H1 (cell line): ENCODE measurements at regions not wholly inside any gene's neighbourhood (a gene's known extent, or its start where the extent isn't known, plus 50 kb on each side); places are given as distances from the start of the nearest gene placed in this dataset.

Source experiments
- CTCF ChIA-PET: fragments of 300-600 bp; sonication (Branson Sonifier 250); formaldehyde crosslinking; loops from one replicate; lab custom pipeline; 2021; ENCODE audit not compliant: partially characterized antibody; lab: Charles Lee
- POLR2A ChIA-PET: fragments of 300-600 bp; sonication (Branson Sonifier 250); formaldehyde crosslinking; loops from one replicate; lab custom pipeline; 2021; ENCODE audit warnings: inconsistent platforms; ENCODE audit not compliant: partially characterized antibody; lab: Charles Lee
- DNase-seq, 2 experiments: peaks; one replicate each; pipeline versions ENCODE4 v3.0.0 to v3.0.0-alpha.2; 2010 to 2022; ENCODE audit warnings: low spot score in 2 of 2, low read depth in 1 of 2, mixed read lengths in 1 of 2
- FAIRE-seq: peaks from 2 replicates; lab custom pipeline; 2011; peaks lifted over from hg19 to GRCh38; lab: Jason Lieb, UNC
- H2AFZ ChIP-seq: 2 replicates; pipeline ENCODE4 v1.8.1; 2012; ENCODE audit warnings: low read length, inconsistent platforms
- H2AK5ac ChIP-seq: 2 replicates; pipeline ENCODE4 v1.6.1; 2013; ENCODE audit warnings: low read depth, low read length
- H2BK120ac ChIP-seq: replicated peaks from 2 replicates; pipeline ENCODE3; 2013; ENCODE audit warnings: low read depth, low read length, inconsistent platforms
- H2BK12ac ChIP-seq: 2 replicates; pipeline ENCODE4 v1.6.1; 2013; ENCODE audit warnings: low read depth, low read length
- H2BK15ac ChIP-seq: 2 replicates; pipeline ENCODE4 v1.6.1; 2013; ENCODE audit warnings: low read length
- H2BK20ac ChIP-seq: 2 replicates; pipeline ENCODE4 v1.6.1; 2013; ENCODE audit warnings: low read length
- H2BK5ac ChIP-seq: 2 replicates; pipeline ENCODE4 v1.6.1; 2013; ENCODE audit warnings: low read depth, low read length
- H3K14ac ChIP-seq: 2 replicates; pipeline ENCODE4 v1.6.1; 2013; ENCODE audit warnings: inconsistent platforms; ENCODE audit not compliant: insufficient read length
- H3K18ac ChIP-seq: 2 replicates; pipeline ENCODE4 v1.6.1; 2013; ENCODE audit warnings: low read length; ENCODE audit errors: extremely low read depth
- H3K23ac ChIP-seq: 2 replicates; pipeline ENCODE4 v1.6.1; 2013; ENCODE audit warnings: inconsistent platforms; ENCODE audit not compliant: insufficient read length
- H3K23me2 ChIP-seq: 2 replicates; pipeline ENCODE4 v1.6.1; 2013; ENCODE audit warnings: low read depth, low read length
- H3K27ac ChIP-seq: 2 replicates; pipeline ENCODE4 v1.6.1; 2011; ENCODE audit warnings: low read depth, low read length, inconsistent platforms
- H3K27me3 ChIP-seq, 4 experiments: replicated peaks in 1 of 4; 1 replicate in 1 of 4; 2 replicates in 3 of 4; pipeline versions ENCODE4 v1.6.1 to v1.8.1; 2011 to 2013; ENCODE audit warnings: low read length in 3 of 4, mild to moderate bottlenecking in 3 of 4, inconsistent platforms in 2 of 4, mixed read lengths in 2 of 4, moderate library complexity in 1 of 4; ENCODE audit not compliant: control insufficient read depth in 3 of 4, insufficient read depth in 3 of 4; ENCODE audit errors: extremely low read depth in 1 of 4
- H3K36me3 ChIP-seq, 4 experiments: 2 replicates each; pipeline versions ENCODE4 v1.6.1 to v1.8.1; 2011 to 2013; ENCODE audit warnings: mild to moderate bottlenecking in 4 of 4, low read length in 3 of 4, moderate library complexity in 2 of 4, control low read depth in 1 of 4, inconsistent platforms in 1 of 4; ENCODE audit not compliant: insufficient read depth in 4 of 4, control insufficient read depth in 2 of 4
- H3K4ac ChIP-seq: replicated peaks from 2 replicates; pipeline ENCODE3; 2013; ENCODE audit warnings: low read length, low read depth, mixed read lengths, inconsistent platforms; ENCODE audit not compliant: insufficient read length
- H3K4me1 ChIP-seq, 4 experiments: replicated peaks in 1 of 4; 1 replicate in 1 of 4; 2 replicates in 3 of 4; pipeline versions ENCODE4 v1.6.1 to v1.8.1; 2011 to 2013; ENCODE audit warnings: low read length in 3 of 4, inconsistent platforms in 2 of 4, mixed read lengths in 1 of 4; ENCODE audit not compliant: insufficient read depth in 4 of 4, control insufficient read depth in 3 of 4
- H3K4me2 ChIP-seq, 2 experiments: 2 replicates each; pipeline versions ENCODE4 v1.6.1 to v1.8.1; 2011 to 2013; ENCODE audit warnings: low read depth in 2 of 2, low read length in 2 of 2, control low read depth in 1 of 2, inconsistent platforms in 1 of 2, mild to moderate bottlenecking in 1 of 2; ENCODE audit not compliant: insufficient read depth in 1 of 2
- H3K4me3 ChIP-seq, 4 experiments: fragments of 200-600, 300-600 bp in 1 of 4; sonication (generic), shearing (Covaris generic), sonication (Bioruptor Twin) in 1 of 4; 2 replicates each; pipeline versions ENCODE4 v1.5.1 to v1.8.1; 2011 to 2016; ENCODE audit warnings: low read length in 4 of 4, low read depth in 3 of 4, control low read depth in 2 of 4, inconsistent platforms in 2 of 4, mild to moderate bottlenecking in 2 of 4, mixed read lengths in 1 of 4, moderate library complexity in 1 of 4; ENCODE audit not compliant: insufficient read depth in 2 of 4; ENCODE audit errors: extremely low read depth in 1 of 4
- H3K56ac ChIP-seq: replicated peaks from 2 replicates; pipeline ENCODE3; 2013; ENCODE audit warnings: low read depth, mild to moderate bottlenecking, mixed read lengths, low read length, inconsistent platforms; ENCODE audit not compliant: insufficient read length
- H3K79me1 ChIP-seq: 2 replicates; pipeline ENCODE4 v1.6.1; 2013; ENCODE audit warnings: low read depth, low read length, control low read depth
- H3K79me2 ChIP-seq, 2 experiments: 2 replicates each; pipeline versions ENCODE4 v1.6.1 to v1.8.1; 2012 to 2013; ENCODE audit warnings: low read length in 2 of 2, mild to moderate bottlenecking in 2 of 2, inconsistent platforms in 1 of 2; ENCODE audit not compliant: insufficient read depth in 2 of 2, control insufficient read depth in 1 of 2
- H3K9ac ChIP-seq, 4 experiments: replicated peaks in 1 of 4; 1 replicate in 1 of 4; 2 replicates in 3 of 4; pipeline versions ENCODE4 v1.6.1 to v1.8.1; 2011 to 2013; ENCODE audit warnings: low read depth in 3 of 4, low read length in 3 of 4, control low read depth in 2 of 4, mild to moderate bottlenecking in 2 of 4, moderate library complexity in 2 of 4, inconsistent platforms in 1 of 4; ENCODE audit errors: extremely low read depth in 1 of 4
- H3K9me3 ChIP-seq, 2 experiments: 2 replicates each; pipeline versions ENCODE4 v1.6.1 to v1.8.1; 2012 to 2013; ENCODE audit warnings: mild to moderate bottlenecking in 2 of 2, moderate library complexity in 2 of 2, control low read depth in 1 of 2, inconsistent platforms in 1 of 2, low read depth in 1 of 2, low read length in 1 of 2, mixed read lengths in 1 of 2; ENCODE audit not compliant: insufficient read depth in 2 of 2
- H4K20me1 ChIP-seq, 2 experiments: replicated peaks in 1 of 2; 2 replicates each; pipeline versions ENCODE3 to v1.8.1; 2011 to 2013; ENCODE audit warnings: inconsistent platforms in 2 of 2, low read length in 2 of 2, mild to moderate bottlenecking in 1 of 2; ENCODE audit not compliant: insufficient read depth in 2 of 2, control insufficient read depth in 1 of 2
- H4K5ac ChIP-seq: 2 replicates; pipeline ENCODE4 v1.6.1; 2013; ENCODE audit warnings: low read length, low read depth, mixed read lengths, inconsistent platforms; ENCODE audit not compliant: insufficient read length
- H4K8ac ChIP-seq: 2 replicates; pipeline ENCODE4 v1.8.0; 2013; ENCODE audit warnings: mild to moderate bottlenecking, moderate library complexity, low read length, inconsistent platforms; ENCODE audit not compliant: insufficient read depth; ENCODE audit errors: extremely low read depth
- H4K91ac ChIP-seq: replicated peaks from 2 replicates; pipeline ENCODE3; 2013; ENCODE audit warnings: low read length, mixed read lengths, inconsistent platforms; ENCODE audit not compliant: insufficient read length
- JUN ChIP-seq: IDR thresholded peaks from 2 replicates; pipeline ENCODE4 v1.6.1; 2011; ENCODE audit warnings: low read depth, mild to moderate bottlenecking, improper control_type of control experiment, low read length
- WGBS, 2 experiments: shearing (Covaris generic) in 1 of 2; methylation state at CpG; one replicate each; pipeline versions ENCODE4 v1.1.6 to v1.1.7; 2013 to 2015; ENCODE audit warnings: low lambda C conversion rate in 2 of 2, mixed read lengths in 2 of 2, inconsistent platforms in 1 of 2, low coverage in 1 of 2, missing lambda C conversion rate in 1 of 2; ENCODE audit not compliant: insufficient replicate concordance in 2 of 2, insufficient coverage in 1 of 2, insufficient read length in 1 of 2; ENCODE audit errors: extremely low coverage in 1 of 2, missing lambda C conversion rate in 1 of 2; 5-methylcytosine and 5-hydroxymethylcytosine counted together

DNA sequence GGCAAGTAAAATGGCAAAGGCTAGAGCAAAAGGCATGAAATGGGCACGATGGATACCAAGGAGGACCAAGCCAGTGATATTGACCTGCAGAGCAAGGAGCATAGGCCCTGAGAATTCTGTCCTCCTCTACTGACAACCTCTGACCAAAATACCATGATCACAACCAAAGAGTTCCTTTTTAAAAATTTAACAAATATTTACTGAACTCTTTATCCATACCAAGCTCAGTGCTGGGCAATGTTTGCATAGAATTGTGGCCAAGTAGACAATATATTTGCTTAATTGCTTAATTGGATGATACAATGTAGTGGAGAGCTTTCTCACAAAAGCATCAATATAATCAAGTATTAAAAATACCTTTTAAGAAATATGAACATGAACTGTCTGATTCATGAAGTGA, 265.7 kb downstream of the ICOS start:
- WGBS, 2 experiments: 95% methylated on average over 1 of the region's 1 CpG; no CpG with 5 or more reads in 1 of the 2 experiments
- H3K27ac ChIP-seq: no peak overlapping the region
- no peak overlapping the region for H2AK5ac ChIP-seq
- no peak overlapping the region for H2BK12ac ChIP-seq
- no peak for DNase-seq
- no peak overlapping the region for H3K4me2 ChIP-seq
- FAIRE-seq: no peak
- H4K8ac ChIP-seq: no peak overlapping the region
- no peak overlapping the region for H2BK120ac ChIP-seq
- no peak overlapping the region for H3K56ac ChIP-seq
- H3K14ac ChIP-seq: no peak overlapping the region
- CTCF ChIA-PET: no interaction called here
- no peaks in the 10 kb centered on the region for H3K36me3 ChIP-seq
- no peak overlapping the region for H2BK20ac ChIP-seq
- H4K91ac ChIP-seq: no peak overlapping the region
- no peak overlapping the region for H2AFZ ChIP-seq
- H4K20me1 ChIP-seq: no peaks in the 10 kb centered on the region
- no peak overlapping the region for H3K9ac ChIP-seq
- H3K27me3 ChIP-seq: peaks cover 1 to 9% (median 4%) of the 10 kb centered on the region in 4 experiments; a peak in 5 of 7 replicates
- H3K79me1 ChIP-seq: no peaks in the 10 kb centered on the region
- POLR2A ChIA-PET: no interaction called here
- H3K23ac ChIP-seq: no peak overlapping the region
- H3K9me3 ChIP-seq: no peaks in the 10 kb centered on the region
- H3K23me2 ChIP-seq: no peaks in the 10 kb centered on the region; the same call in 1 of the 2 replicates
- no peak overlapping the region for H2BK15ac ChIP-seq
- no peak overlapping the region for H3K4me3 ChIP-seq
- no peak overlapping the region for H2BK5ac ChIP-seq
- no peak overlapping the region for H3K4ac ChIP-seq
- H4K5ac ChIP-seq: no peak overlapping the region
- no peak for TF ChIP-seq JUN
- TF ChIP-seq, all 59 proteins: peak for 0
- Histone ChIP-seq H3K18ac (no peak overlapping the region), H3K4me1 (peaks cover 0 to 7% (median 3%) of the 10 kb centered on the region in 4 experiments; a peak in 4 of 7 replicates), H3K79me2 (no peaks in the 10 kb centered on the region)
